ENCODE measurements at regions not wholly inside any gene's neighbourhood (a gene's known extent, or its start where the extent isn't known, plus 50 kb on each side); places are given as distances from the start of the nearest gene placed in this dataset.

GRCh38 chr4:77399831-77400230 is 205.8 kb upstream of the CXCL13 start:
- BruUV-seq (replicated peaks) = no TSS peak
- no peaks in the 10 kb centered on the region for H3K79me2 ChIP-seq (ENCODE audit: control insufficient read depth, insufficient read depth, low read length)
- DNase-seq (ENCODE audit: low read depth, low spot score) (no peak), FAIRE-seq (no peak)
- POLR2A ChIA-PET = no interaction called here
- H4K20me1 ChIP-seq (replicated peaks; ENCODE audit: control insufficient read depth, extremely low read depth, insufficient read depth, low read length) = no peaks in the 10 kb centered on the region
- H3K27ac ChIP-seq (ENCODE audit: insufficient read depth, low read depth, low read length) = no peak overlapping the region
- no peak overlapping the region for H3K4me3 ChIP-seq (replicated peaks in 1 of 3; ENCODE audit: insufficient read depth in 1 of 3, low read depth in 1 of 3, low read length in 3 of 3)
- TF ChIP-seq FOS (IDR thresholded peaks at IDR 0.05; ENCODE audit: borderline replicate concordance, insufficient read depth, low read length) = no peak
- TF ChIP-seq GATA2 (IDR thresholded peaks at IDR 0.05; ENCODE audit: insufficient read depth, insufficient read length, low read depth, low read length) = no peak
- TF ChIP-seq MYC (IDR thresholded peaks at IDR 0.05; ENCODE audit: low read depth, low read length) = no peak
- no peak for TF ChIP-seq MAX (IDR thresholded peaks at IDR 0.05; ENCODE audit: insufficient read depth, insufficient read length)
- TF ChIP-seq POLR2AphosphoS5 (IDR thresholded peaks at IDR 0.05; ENCODE audit: insufficient read depth, low read depth, low read length) = no peak
- TF ChIP-seq EZH2 (IDR thresholded peaks at IDR 0.05; ENCODE audit: borderline replicate concordance, low read depth, low read length, severe bottlenecking) = no peak
- no peak for TF ChIP-seq JUN (IDR thresholded peaks at IDR 0.05; ENCODE audit: borderline replicate concordance, insufficient read depth, insufficient read length, low read depth)
- TF ChIP-seq POLR2A (IDR thresholded peaks at IDR 0.05; ENCODE audit: low read depth, low read length) = no peak
- no peak for TF ChIP-seq CTCF (IDR thresholded peaks at IDR 0.05; ENCODE audit: extremely low read depth in 1 of 2, insufficient read depth in 1 of 2, low read depth in 1 of 2, low read length in 2 of 2)
- no peaks in the 10 kb centered on the region for H3K36me3 ChIP-seq (ENCODE audit: control insufficient read depth in 2 of 2, extremely low read depth in 1 of 2, insufficient read depth in 2 of 2, low read length in 2 of 2)
- H3K4me1 ChIP-seq (ENCODE audit: control insufficient read depth, extremely low read depth, insufficient read depth, low read length) = no peaks in the 10 kb centered on the region
- no peak overlapping the region for H3K4me2 ChIP-seq (ENCODE audit: insufficient read depth, low read length)
- intact Hi-C loops (cut with micrococcal nuclease) = no loop called here
- no peaks in the 10 kb centered on the region for H3K9me3 ChIP-seq (replicated peaks; ENCODE audit: control insufficient read depth, insufficient read depth, low read length)
- no peaks in the 10 kb centered on the region for H3K27me3 ChIP-seq (ENCODE audit: control insufficient read depth in 2 of 2, insufficient read depth in 2 of 2, low read length in 2 of 2)
- H3K9me1 ChIP-seq (replicated peaks; ENCODE audit: control insufficient read depth, extremely low read depth, insufficient read depth, low read length) = no peaks in the 10 kb centered on the region
- H2AFZ ChIP-seq (ENCODE audit: low read depth, low read length) = no peak overlapping the region
- dilution Hi-C loops (cut with MboI; ENCODE audit: extremely low pct_ligation_motif_present, low sequenced_read_pairs) = no loop called here
- no peak overlapping the region for H3K9ac ChIP-seq (replicated peaks; ENCODE audit: extremely low read depth, insufficient read depth, low read length)
- CTCF ChIA-PET = no interaction called here

All from endothelial cell of umbilical vein (primary cell).